ENCODE measurements at regions not wholly inside any gene's neighbourhood (a gene's known extent, or its start where the extent isn't known, plus 50 kb on each side); places are given as distances from the start of the nearest gene placed in this dataset.

GRCh38 chr5:6161257-6161656 is 217.1 kb downstream of the MED10 start:
- DNase-seq: no peak

- DNase-seq: no peak
Observed at GRCh38 chr5:6159832-6160430, 218.4 kb downstream of the MED10 start.

GRCh38 chr5:6158974-6159831 is 219.1 kb downstream of the MED10 start:
- no peak for DNase-seq

- DNase-seq: no peak
Observed at GRCh38 chr5:6154216-6154615, 224.1 kb downstream of the MED10 start.

GRCh38 chr5:6146271-6146670 is 232.1 kb downstream of the MED10 start:
- no peak for DNase-seq

- no peak for DNase-seq
Observed at GRCh38 chr5:6145616-6146237, 232.6 kb downstream of the MED10 start.

- no peak for DNase-seq
Observed at GRCh38 chr5:6143523-6143922, 234.8 kb downstream of the MED10 start.

GRCh38 chr5:6142353-6142752 is 236.0 kb downstream of the MED10 start:
- no peak for DNase-seq

GRCh38 chr5:6140219-6140618 is 238.1 kb downstream of the MED10 start:
- DNase-seq: no peak

- no peak for DNase-seq
Observed at GRCh38 chr5:6135977-6136376, 242.4 kb downstream of the MED10 start.

- DNase-seq: no peak
Observed at GRCh38 chr5:6134281-6134680, 244.1 kb downstream of the MED10 start.

GRCh38 chr5:6125781-6126180 is 252.6 kb downstream of the MED10 start:
- DNase-seq: no peak

GRCh38 chr5:6118691-6119090 is 259.7 kb downstream of the MED10 start:
- DNase-seq: no peak

GRCh38 chr5:6117212-6117611 is 261.1 kb downstream of the MED10 start:
- DNase-seq: no peak

GRCh38 chr5:6115852-6116251 is 262.5 kb downstream of the MED10 start:
- no peak for DNase-seq

GRCh38 chr5:6112538-6112937 is 265.8 kb downstream of the MED10 start:
- no peak for DNase-seq

- DNase-seq: no peak
Observed at GRCh38 chr5:6112125-6112524, 266.2 kb downstream of the MED10 start.

- DNase-seq: no peak
Observed at GRCh38 chr5:6111131-6111530, 267.2 kb downstream of the MED10 start.

GRCh38 chr5:6110441-6111005 is 267.8 kb downstream of the MED10 start:
- DNase-seq: no peak

GRCh38 chr5:6108981-6109825 is 269.1 kb downstream of the MED10 start:
- DNase-seq: no peak

- no peak for DNase-seq
Observed at GRCh38 chr5:6108540-6108848, 269.9 kb downstream of the MED10 start.

- no peak for DNase-seq
Observed at GRCh38 chr5:6107675-6108539, 270.4 kb downstream of the MED10 start.

Data from bone marrow (tissue), 2 donors.